Mammary epithelial cell (primary cell): ENCODE measurements at regions not wholly inside any gene's neighbourhood (a gene's known extent, or its start where the extent isn't known, plus 50 kb on each side); places are given as distances from the start of the nearest gene placed in this dataset.

Experiments used
- EZH2 ChIP-seq: IDR thresholded peaks from 2 replicates; pipeline ENCODE4 v1.6.1; 2012; ENCODE audit warnings: low read length, inconsistent platforms, borderline replicate concordance
- TF ChIP-seq, protein P1 (sequence below), 2 donors: IDR thresholded peaks in 1 of 2; conservative IDR thresholded peaks in 1 of 2; 2 replicates each; pipeline ENCODE4 v1.5.1; 2011 to 2012; ENCODE audit warnings: inconsistent platforms in 2 of 2, low read length in 2 of 2, mild to moderate bottlenecking in 2 of 2, control low read depth in 1 of 2, low read depth in 1 of 2; ENCODE audit not compliant: insufficient read depth in 1 of 2; ENCODE audit errors: extremely low read depth in 1 of 2

DNA sequence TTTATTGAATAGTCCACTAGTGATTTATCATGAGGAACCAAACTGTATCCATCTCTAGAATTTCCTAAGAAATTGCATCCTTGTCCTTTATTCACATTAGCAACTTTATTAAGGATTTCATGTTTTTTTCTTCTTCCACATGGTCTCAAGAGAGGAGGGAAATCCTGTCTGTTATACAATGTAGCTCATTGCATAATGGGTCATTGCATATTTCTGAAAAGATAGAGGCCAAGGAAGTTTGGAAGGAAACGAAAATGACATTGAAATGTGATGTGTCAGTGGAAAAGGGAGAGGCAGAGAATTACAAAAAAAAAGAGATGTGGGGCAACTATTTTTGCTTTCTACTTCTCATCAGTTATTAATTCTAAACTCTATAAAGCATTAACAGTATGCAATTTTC lies 353.1 kb downstream of the METTL15 start:
- TF ChIP-seq, protein P1, sequence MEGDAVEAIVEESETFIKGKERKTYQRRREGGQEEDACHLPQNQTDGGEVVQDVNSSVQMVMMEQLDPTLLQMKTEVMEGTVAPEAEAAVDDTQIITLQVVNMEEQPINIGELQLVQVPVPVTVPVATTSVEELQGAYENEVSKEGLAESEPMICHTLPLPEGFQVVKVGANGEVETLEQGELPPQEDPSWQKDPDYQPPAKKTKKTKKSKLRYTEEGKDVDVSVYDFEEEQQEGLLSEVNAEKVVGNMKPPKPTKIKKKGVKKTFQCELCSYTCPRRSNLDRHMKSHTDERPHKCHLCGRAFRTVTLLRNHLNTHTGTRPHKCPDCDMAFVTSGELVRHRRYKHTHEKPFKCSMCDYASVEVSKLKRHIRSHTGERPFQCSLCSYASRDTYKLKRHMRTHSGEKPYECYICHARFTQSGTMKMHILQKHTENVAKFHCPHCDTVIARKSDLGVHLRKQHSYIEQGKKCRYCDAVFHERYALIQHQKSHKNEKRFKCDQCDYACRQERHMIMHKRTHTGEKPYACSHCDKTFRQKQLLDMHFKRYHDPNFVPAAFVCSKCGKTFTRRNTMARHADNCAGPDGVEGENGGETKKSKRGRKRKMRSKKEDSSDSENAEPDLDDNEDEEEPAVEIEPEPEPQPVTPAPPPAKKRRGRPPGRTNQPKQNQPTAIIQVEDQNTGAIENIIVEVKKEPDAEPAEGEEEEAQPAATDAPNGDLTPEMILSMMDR (conservative IDR thresholded peaks at IDR 0.05 in 1 of 2, IDR thresholded peaks at IDR 0.05 in 1 of 2; ENCODE audit: extremely low read depth in 1 of 2, insufficient read depth in 1 of 2, low read depth in 1 of 2, low read length in 2 of 2): no peak
- no peak for TF ChIP-seq EZH2
